NCI-H2107 treated with DMSO at 0.1 percent for 48 hours (cell line): ENCODE measurements at regions not wholly inside any gene's neighbourhood (a gene's known extent, or its start where the extent isn't known, plus 50 kb on each side); places are given as distances from the start of the nearest gene placed in this dataset.
"Not testable (repeated sequence)": the region's sequence is repeated elsewhere in the genome, so short reads cannot be mapped to it uniquely, and the experiment has no call there.

Experiments used
- DNase-seq: peaks from one replicate; lab custom pipeline; 2025; ENCODE audit not compliant: unreplicated experiment; lab: John Stamatoyannopoulos, UW

GRCh38 chr13:97520061-97520460 is 86.1 kb downstream of the RAP2A start:
- no peak for DNase-seq

DNA sequence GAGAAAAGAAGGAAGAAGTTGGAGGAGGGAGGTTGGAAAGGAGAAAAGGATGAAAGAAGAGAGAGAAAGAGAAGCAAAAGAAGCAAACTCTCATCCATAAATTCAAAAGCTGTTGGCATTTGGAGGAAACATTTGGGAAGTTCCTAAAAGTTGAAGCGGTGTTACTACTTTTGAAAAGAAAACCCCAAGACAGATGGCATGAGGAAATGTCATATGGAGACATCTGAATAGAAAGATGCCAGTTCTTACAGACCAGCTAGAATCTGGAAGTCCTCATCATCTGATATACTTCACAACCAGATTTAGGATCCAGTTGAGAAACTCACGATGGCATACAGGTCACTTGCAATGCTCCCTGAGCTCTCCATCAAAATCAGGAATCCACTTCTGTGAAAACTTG is 86.9 kb downstream of the RAP2A start:
- no peak for DNase-seq

- no peak for DNase-seq
These were observed 87.8 kb downstream of the RAP2A start for GRCh38 chr13:97521726-97522125.

DNA sequence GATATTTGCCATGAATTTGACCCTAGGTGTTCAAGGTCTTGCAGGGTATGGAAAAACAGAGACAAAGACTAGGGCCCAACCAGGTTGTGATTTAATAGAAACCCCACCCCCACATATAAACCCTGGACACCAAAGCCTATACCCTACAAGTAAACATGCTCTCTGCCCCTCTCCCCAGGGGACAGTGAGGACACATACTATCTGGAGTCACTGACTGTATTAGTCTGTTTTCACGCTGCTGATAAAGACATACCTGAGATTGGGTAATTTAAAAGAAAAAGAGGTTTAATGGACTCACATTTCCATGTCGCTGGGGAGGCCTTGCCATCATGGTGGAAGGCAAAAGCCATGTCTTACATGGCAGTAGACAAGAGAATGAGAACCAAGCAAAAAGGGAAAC is 88.3 kb downstream of the RAP2A start:
- no peak for DNase-seq

DNA sequence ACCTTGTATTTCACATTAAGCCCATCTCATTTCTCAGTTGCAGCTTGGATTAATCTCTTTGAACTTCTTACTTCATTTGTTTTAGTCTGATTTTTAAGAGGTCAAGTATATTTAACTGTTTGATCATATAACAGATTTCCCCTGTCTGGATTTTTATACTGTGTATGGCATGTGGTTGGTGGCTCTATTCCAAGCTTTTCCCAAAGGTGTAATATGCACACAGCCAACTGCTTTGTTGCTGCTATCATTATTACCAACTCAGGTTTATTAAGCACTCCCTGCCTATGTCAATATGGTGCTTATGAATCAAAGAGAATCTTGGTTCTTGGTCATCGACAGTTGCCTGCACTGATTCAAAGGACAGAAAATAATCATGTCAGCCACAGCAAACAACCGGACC is 92.6 kb downstream of the RAP2A start:
- no peak for DNase-seq

DNA sequence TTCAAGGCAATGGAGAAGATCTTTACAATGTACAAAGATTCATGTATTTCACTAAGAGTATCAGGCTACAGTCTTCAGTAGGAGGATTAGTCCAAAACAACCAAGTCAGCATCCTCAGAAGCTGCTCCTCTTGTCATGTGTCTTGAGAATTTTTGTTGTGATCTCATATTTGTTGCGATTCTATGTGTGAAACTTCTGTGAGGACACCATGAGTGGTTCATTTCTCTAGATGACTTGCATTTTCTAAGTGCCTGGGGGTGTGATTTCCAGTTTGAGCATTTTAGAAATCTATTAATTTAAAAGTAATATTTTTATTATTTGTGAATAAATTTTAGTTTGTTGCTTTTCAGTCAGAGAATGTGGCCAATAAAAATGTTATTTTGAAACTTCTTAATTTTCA is 94.5 kb downstream of the RAP2A start:
- DNase-seq, result no peak

DNA sequence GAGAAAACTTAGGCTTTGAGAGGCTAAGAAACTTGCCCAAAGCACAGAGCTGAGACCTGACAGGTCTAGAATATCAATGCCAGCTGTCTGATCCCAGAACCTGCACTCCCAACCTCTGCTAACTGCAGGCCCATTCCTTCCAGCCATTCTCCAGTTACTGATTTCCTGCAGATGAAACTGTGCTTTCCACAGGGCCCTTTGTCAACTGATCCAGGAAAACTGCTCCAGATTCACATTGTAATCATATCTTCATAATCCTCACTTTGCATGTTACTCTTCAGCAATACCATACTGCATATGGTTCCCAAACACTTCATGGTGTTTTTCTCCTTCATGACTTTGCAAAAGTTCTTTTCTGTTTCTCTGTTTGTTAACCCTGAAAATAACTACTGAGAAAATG is 100.6 kb downstream of the RAP2A start:
- no peak for DNase-seq

- no peak for DNase-seq
These were observed 101.6 kb downstream of the RAP2A start for GRCh38 chr13:97535614-97536013.

- no peak for DNase-seq
These were observed 103.1 kb downstream of the RAP2A start for GRCh38 chr13:97537110-97537509.

- DNase-seq, result no peak
These were observed 104.2 kb downstream of the RAP2A start for GRCh38 chr13:97538203-97538602.

- no peak for DNase-seq
These were observed 106.0 kb downstream of the RAP2A start for GRCh38 chr13:97539651-97540610.

- DNase-seq, result no peak
These were observed 106.7 kb downstream of the RAP2A start for GRCh38 chr13:97540696-97541095.

- no peak for DNase-seq
These were observed 108.2 kb downstream of the RAP2A start for GRCh38 chr13:97542102-97542685.

GRCh38 chr13:97544031-97544765 is 110.2 kb downstream of the RAP2A start:
- no peak for DNase-seq

- DNase-seq, result not testable (repeated sequence)
These were observed 111.1 kb downstream of the RAP2A start for GRCh38 chr13:97544971-97545499.

DNA sequence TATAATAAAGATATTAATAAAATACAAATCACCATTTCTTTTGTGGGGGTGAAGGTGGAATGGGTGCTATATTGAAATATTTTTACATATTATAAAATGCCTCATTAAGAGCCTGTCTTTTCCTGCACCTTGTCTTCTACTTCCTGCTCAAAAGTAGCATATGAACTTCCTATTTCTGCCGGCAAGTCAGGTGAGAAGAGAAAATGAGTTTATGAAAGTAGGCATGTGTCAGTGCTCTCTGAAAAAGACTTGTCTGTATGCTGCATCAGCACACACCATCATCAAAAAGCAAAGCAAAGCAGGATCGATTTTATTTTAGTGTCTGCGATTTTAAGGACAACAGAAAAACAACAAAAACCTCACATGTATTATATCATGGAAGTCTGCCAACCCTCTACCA is 114.2 kb downstream of the RAP2A start:
- DNase-seq, result no peak

- no peak for DNase-seq
These were observed 114.7 kb downstream of the RAP2A start for GRCh38 chr13:97548711-97549110.

GRCh38 chr13:97549201-97549600 is 115.2 kb downstream of the RAP2A start:
- no peak for DNase-seq

- DNase-seq, result no peak
These were observed 120.5 kb downstream of the RAP2A start for GRCh38 chr13:97554496-97554895.

- no peak for DNase-seq
These were observed 121.1 kb downstream of the RAP2A start for GRCh38 chr13:97555034-97555433.

- no peak for DNase-seq
These were observed 125.1 kb downstream of the RAP2A start for GRCh38 chr13:97559030-97559429.

- DNase-seq, result no peak
These were observed 126.0 kb downstream of the RAP2A start for GRCh38 chr13:97559981-97560380.
